BLaER1 treated with 17β-estradiol and CSF1 and Interleukin-3, amounts not matched to agents 10 nM and 100 nM (cell line): ENCODE measurements at regions not wholly inside any gene's neighbourhood (a gene's known extent, or its start where the extent isn't known, plus 50 kb on each side); places are given as distances from the start of the nearest gene placed in this dataset.
A peak's percentile ranks its signal among the peaks of the same experiment; 100 is the strongest.

Experiments
- H3K27ac ChIP-seq, 11 experiments: shearing (Covaris generic); formaldehyde crosslinking; 2 replicates each; pipeline ENCODE4 v1.8.1; 2022
- H3K27me3 ChIP-seq, 11 experiments: shearing (Covaris generic); formaldehyde crosslinking; 2 replicates each; pipeline ENCODE4 v1.8.1; 2022
- H3K36me3 ChIP-seq, 11 experiments: shearing (Covaris generic); formaldehyde crosslinking; 2 replicates each; pipeline ENCODE4 v1.8.1; 2022
- H3K4me1 ChIP-seq, 10 experiments: shearing (Covaris generic); formaldehyde crosslinking; 2 replicates each; pipeline ENCODE4 v1.8.1; 2022
- H3K4me2 ChIP-seq, 11 experiments: shearing (Covaris generic); formaldehyde crosslinking; 2 replicates each; pipeline ENCODE4 v1.8.1; 2022
- H3K4me3 ChIP-seq, 10 experiments: shearing (Covaris generic); formaldehyde crosslinking; 2 replicates each; pipeline ENCODE4 v1.8.1; 2022
- H3K9ac ChIP-seq, 11 experiments: shearing (Covaris generic); formaldehyde crosslinking; 2 replicates each; pipeline ENCODE4 v1.8.1; 2022
- H3K9me3 ChIP-seq, 11 experiments: shearing (Covaris generic); formaldehyde crosslinking; replicated peaks in 1 of 11; 2 replicates each; pipeline ENCODE4 v1.8.1; 2022
- H4K20me1 ChIP-seq, 11 experiments: shearing (Covaris generic); formaldehyde crosslinking; 2 replicates each; pipeline ENCODE4 v1.8.1; 2022
- Cebpa-rat ChIP-seq, 11 experiments: shearing (Covaris generic); IDR thresholded peaks; 2 replicates each; pipeline ENCODE4 v1.8.1; 2022

DNA sequence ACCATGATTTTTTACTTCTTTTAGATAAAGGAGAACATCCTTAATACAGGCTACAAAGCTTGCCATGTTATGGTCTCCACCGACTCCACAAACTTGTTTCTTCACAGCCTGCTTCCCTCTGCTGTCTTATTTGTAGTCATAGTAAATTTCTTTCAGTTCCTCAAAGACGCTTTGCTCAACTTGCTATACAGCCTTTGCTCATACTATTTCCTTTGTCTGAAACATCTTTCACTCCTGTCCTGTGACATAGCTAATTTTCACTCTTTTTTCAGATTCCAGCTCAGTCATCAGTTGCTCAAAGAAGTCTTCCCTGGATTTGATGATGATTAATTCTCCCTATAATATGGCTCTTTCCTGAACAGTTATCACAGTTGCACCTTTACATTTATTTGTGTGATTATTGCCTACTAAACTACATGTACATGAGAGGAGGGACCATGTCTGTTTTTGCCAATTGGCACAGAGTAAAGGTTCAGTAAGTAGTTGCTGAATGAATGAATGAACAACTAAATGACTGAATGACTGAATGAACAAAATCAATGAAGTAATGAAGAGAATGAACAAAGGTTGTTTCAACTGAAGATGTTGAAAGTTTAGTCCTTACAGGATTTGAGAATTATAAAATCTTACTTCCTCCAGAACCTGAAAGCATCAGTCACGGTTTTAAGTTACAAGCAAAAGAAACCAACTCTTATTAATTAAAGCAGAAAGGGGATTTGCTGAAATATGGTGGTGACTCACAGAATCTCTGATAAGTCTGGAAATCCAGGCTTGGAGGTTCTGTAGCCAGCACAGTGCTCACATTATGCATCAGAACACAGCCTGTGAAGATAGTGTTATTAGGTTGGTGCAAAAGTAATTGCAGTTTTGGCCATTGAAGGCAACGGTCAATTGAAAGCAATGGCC lies 186.4 kb upstream of the FAM98A start:
- peak in 3 of 11 experiments; percentile 34 to 65 (median 62); a peak in 4 of 22 replicates for TF ChIP-seq Cebpa-rat (IDR thresholded peaks at IDR 0.05)
- Histone ChIP-seq H3K9me3 (0 out of 22 replicates have a peak, but pooled peaks cover 0 to 5% (median 0%) of the 10 kb centered on the region in 11 experiments), H3K4me2 (peak overlapping the region; percentile 43 to 80 (median 65)), H4K20me1 (no peaks in the 10 kb centered on the region), H3K36me3 (no peaks in the 10 kb centered on the region), H3K4me3 (no peak overlapping the region), H3K4me1 (peaks cover 10 to 44% (median 24%) of the 10 kb centered on the region in 10 experiments; a peak in 19 of 20 replicates), H3K27me3 (no peaks in the 10 kb centered on the region), H3K9ac (peak overlapping the region in 7 of 11 experiments; percentile 5 to 66 (median 61); a peak in 15 of 22 replicates), H3K27ac (peak overlapping the region; percentile 23 to 89 (median 74); a peak in 20 of 22 replicates)

DNA sequence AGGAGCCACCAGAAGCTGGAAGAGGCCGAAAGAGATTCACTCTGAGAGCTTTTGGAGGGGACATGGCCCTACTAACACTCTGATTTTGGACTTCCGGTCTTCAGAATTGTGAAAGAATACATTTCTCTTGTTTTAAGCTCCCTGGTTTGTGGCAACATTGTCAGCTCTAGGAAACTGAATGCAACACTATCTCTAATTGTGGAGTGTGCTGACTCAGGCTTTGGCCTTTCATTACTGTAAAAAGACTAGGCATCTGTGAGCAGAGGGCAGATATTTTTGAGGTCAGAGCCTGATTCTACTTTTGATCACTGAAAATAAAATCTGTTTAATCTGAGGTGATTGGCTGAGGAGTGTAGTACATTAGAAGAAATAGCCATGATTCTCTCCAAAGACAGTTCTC lies 185.4 kb upstream of the FAM98A start:
- peak overlapping the region; percentile 23 to 89 (median 74); a peak in 20 of 22 replicates for H3K27ac ChIP-seq
- H3K4me2 ChIP-seq = peak overlapping the region; percentile 43 to 80 (median 65)
- H3K9me3 ChIP-seq = 0 out of 22 replicates have a peak, but pooled peaks cover 0 to 5% (median 0%) of the 10 kb centered on the region in 11 experiments
- no peaks in the 10 kb centered on the region for H3K36me3 ChIP-seq
- TF ChIP-seq Cebpa-rat (IDR thresholded peaks at IDR 0.05) = no peak; a peak in 1 of 22 replicates
- peak overlapping the region in 8 of 11 experiments; percentile 5 to 66 (median 48); a peak in 14 of 22 replicates for H3K9ac ChIP-seq
- no peak overlapping the region for H3K4me3 ChIP-seq
- no peaks in the 10 kb centered on the region for H4K20me1 ChIP-seq
- no peaks in the 10 kb centered on the region for H3K27me3 ChIP-seq
- peaks cover 10 to 44% (median 24%) of the 10 kb centered on the region in 10 experiments; a peak in 19 of 20 replicates for H3K4me1 ChIP-seq

- H3K27me3 ChIP-seq = no peaks in the 10 kb centered on the region
- peak overlapping the region in 3 of 11 experiments; percentile 3 to 80 (median 25); a peak in 4 of 22 replicates for H3K4me2 ChIP-seq
- H3K4me1 ChIP-seq = peaks cover 10 to 44% (median 24%) of the 10 kb centered on the region in 10 experiments; a peak in 19 of 20 replicates
- no peak overlapping the region for H3K9ac ChIP-seq
- H4K20me1 ChIP-seq = no peaks in the 10 kb centered on the region
- 0 out of 22 replicates have a peak, but pooled peaks cover 0 to 5% (median 0%) of the 10 kb centered on the region in 11 experiments for H3K9me3 ChIP-seq
- peak overlapping the region in 2 of 11 experiments; percentile 84 to 89; a peak in 2 of 22 replicates for H3K27ac ChIP-seq
- TF ChIP-seq Cebpa-rat (IDR thresholded peaks at IDR 0.05) = no peak
- no peak overlapping the region for H3K4me3 ChIP-seq
- no peaks in the 10 kb centered on the region for H3K36me3 ChIP-seq
Observed at GRCh38 chr2:33782395-33783230, 183.5 kb upstream of the FAM98A start.

DNA sequence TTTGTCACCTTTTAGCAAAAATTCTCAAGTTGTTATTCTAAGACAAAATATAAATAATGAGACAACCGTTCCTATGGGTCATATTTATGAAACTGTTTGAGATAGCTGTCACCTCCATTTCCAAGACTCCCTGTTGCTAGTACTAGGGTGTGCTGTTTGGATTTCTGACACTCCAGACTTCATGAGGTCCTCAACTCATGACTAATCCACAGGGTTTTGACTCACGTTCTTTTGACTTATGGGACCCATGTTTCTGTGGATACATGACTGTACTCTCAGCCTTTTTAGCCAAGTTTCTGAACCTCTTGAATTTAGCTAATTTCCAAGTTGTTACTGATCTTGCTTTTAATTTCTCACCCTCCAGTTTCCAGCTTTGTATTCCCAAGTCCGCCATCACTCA lies 178.7 kb upstream of the FAM98A start:
- Histone ChIP-seq H3K9me3 (peaks cover 0 to 9% (median 5%) of the 10 kb centered on the region in 11 experiments; a peak in 12 of 22 replicates), H3K36me3 (no peaks in the 10 kb centered on the region), H3K27me3 (no peaks in the 10 kb centered on the region), H3K27ac (no peak overlapping the region), H3K4me2 (no peak overlapping the region), H3K4me1 (peaks cover 0 to 3% (median 0%) of the 10 kb centered on the region in 10 experiments; a peak in 3 of 20 replicates), H4K20me1 (no peaks in the 10 kb centered on the region), H3K9ac (no peak overlapping the region), H3K4me3 (no peak overlapping the region)
- TF ChIP-seq Cebpa-rat (IDR thresholded peaks at IDR 0.05) = no peak

DNA sequence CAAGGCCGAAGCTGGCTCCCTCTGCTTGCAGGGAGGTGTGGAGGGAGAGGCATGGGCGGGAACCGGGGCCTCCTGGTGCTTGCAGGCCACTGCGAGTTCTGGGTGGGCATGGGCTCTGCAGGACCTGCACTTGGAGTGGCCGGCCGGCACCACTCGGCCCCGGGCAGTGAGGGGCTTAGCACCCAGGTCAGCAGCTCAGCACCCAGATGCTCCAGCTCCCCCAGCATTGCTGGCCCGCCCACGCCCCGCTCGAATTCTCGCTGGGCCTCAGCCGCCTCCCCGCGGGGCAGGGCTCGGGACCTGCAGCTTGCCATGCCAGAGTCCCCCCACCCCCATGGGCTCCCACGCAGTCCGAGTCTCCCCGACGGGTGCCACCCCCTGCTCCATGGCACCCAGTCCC lies 176.2 kb upstream of the FAM98A start:
- no peaks in the 10 kb centered on the region for H3K27me3 ChIP-seq
- no peak overlapping the region for H3K4me2 ChIP-seq
- H3K4me3 ChIP-seq = no peak overlapping the region
- no peak overlapping the region for H3K27ac ChIP-seq
- no peaks in the 10 kb centered on the region for H3K36me3 ChIP-seq
- H3K9ac ChIP-seq = no peak overlapping the region
- peaks cover 0 to 9% (median 5%) of the 10 kb centered on the region in 11 experiments; a peak in 12 of 22 replicates for H3K9me3 ChIP-seq
- H3K4me1 ChIP-seq = no peaks in the 10 kb centered on the region
- no peaks in the 10 kb centered on the region for H4K20me1 ChIP-seq
- TF ChIP-seq Cebpa-rat (IDR thresholded peaks at IDR 0.05) = no peak

DNA sequence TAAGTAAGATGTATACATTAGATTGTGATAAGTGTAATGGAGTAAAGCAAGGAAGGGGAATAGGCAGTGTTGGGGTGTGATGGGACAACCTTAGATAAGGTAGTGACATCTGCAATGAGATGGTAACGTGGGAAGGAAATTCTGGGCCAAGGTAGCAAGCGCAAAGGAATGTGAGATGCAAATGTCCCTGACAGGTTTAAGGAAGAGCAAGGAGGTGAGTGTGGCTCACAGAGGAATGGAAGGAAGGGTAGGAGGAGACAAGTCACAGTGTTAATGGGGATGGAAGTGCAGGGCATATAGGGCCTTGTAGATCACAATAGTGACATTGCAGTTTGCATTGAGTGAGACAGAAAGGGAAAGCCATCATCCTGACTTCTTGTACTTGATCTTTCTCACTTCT lies 170.9 kb upstream of the FAM98A start:
- H3K27me3 ChIP-seq = no peaks in the 10 kb centered on the region
- no peaks in the 10 kb centered on the region for H4K20me1 ChIP-seq
- peaks cover 0 to 2% (median under 1%) of the 10 kb centered on the region in 11 experiments; a peak in 11 of 22 replicates for H3K9me3 ChIP-seq
- no peaks in the 10 kb centered on the region for H3K4me1 ChIP-seq
- H3K9ac ChIP-seq = no peak overlapping the region
- no peak for TF ChIP-seq Cebpa-rat (IDR thresholded peaks at IDR 0.05)
- H3K27ac ChIP-seq = no peak overlapping the region
- no peak overlapping the region for H3K4me2 ChIP-seq
- H3K36me3 ChIP-seq = no peaks in the 10 kb centered on the region
- no peak overlapping the region for H3K4me3 ChIP-seq

- Histone ChIP-seq H4K20me1 (no peaks in the 10 kb centered on the region), H3K27ac (no peak overlapping the region), H3K9ac (no peak overlapping the region), H3K4me2 (no peak overlapping the region), H3K36me3 (no peaks in the 10 kb centered on the region), H3K4me3 (no peak overlapping the region), H3K9me3 (peaks cover 0 to 8% (median 7%) of the 10 kb centered on the region in 11 experiments; a peak in 13 of 22 replicates), H3K4me1 (no peaks in the 10 kb centered on the region), H3K27me3 (no peaks in the 10 kb centered on the region)
- no peak for TF ChIP-seq Cebpa-rat (IDR thresholded peaks at IDR 0.05)
Observed at GRCh38 chr2:33766175-33766574, 167.1 kb upstream of the FAM98A start.

DNA sequence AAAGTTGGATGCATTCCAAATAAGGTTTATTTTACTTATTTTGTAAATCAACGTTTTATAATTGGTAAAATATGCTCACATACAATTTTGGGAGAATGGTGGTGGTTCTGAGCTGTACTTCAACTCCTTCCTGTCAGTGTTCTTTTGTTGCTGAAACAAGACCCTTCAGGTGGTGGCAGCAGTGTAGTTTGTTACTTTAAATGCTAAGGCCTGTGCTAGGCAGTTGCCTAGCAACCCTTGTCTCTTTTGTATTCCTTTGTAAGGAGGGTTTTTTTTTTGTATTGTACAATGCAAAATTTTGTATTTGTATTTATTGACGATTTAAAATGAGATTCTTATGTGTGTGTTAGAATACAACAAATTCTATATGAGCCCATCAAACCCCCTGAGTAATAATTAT lies 166.0 kb upstream of the FAM98A start:
- no peak for TF ChIP-seq Cebpa-rat (IDR thresholded peaks at IDR 0.05)
- Histone ChIP-seq H3K4me3 (no peak overlapping the region), H4K20me1 (no peaks in the 10 kb centered on the region), H3K4me2 (no peak overlapping the region), H3K27ac (no peak overlapping the region), H3K4me1 (no peaks in the 10 kb centered on the region), H3K27me3 (no peaks in the 10 kb centered on the region), H3K9me3 (peaks cover 0 to 9% (median 7%) of the 10 kb centered on the region in 11 experiments; a peak in 13 of 22 replicates), H3K36me3 (no peaks in the 10 kb centered on the region), H3K9ac (no peak overlapping the region)
